ENCODE measurements at regions not wholly inside any gene's neighbourhood (a gene's known extent, or its start where the extent isn't known, plus 50 kb on each side); places are given as distances from the start of the nearest gene placed in this dataset.

- intact Hi-C loops (cut with micrococcal nuclease; ENCODE audit: unreplicated experiment), result loop anchor here (10.0 kb wide), 1 partner anchor 1863 kb away; no protein-coding TSS in a partner anchor
- no peak overlapping the region for H3K27ac ChIP-seq (ENCODE audit: low read depth, low read length, poor library complexity, severe bottlenecking)
- ChIA-PET CTCF (no interaction called here), POLR2A (ENCODE audit: low non-redundant PET) (no interaction called here)
- H3K36me3 ChIP-seq (ENCODE audit: insufficient read depth, low read length, poor library complexity, severe bottlenecking), result no peaks in the 10 kb centered on the region
- peaks cover 4% of the 10 kb centered on the region for H3K27me3 ChIP-seq (replicated peaks; ENCODE audit: insufficient read depth, low read depth, low read length, poor library complexity)
- H3K4me3 ChIP-seq (ENCODE audit: low read depth, low read length, poor library complexity, severe bottlenecking), result no peak overlapping the region
- TF ChIP-seq EZH2 (IDR thresholded peaks at IDR 0.05; ENCODE audit: borderline replicate concordance, low read depth, low read length, poor library complexity, severe bottlenecking) (no peak), CTCF (conservative IDR thresholded peaks at IDR 0.05; ENCODE audit: low read depth, low read length) (no peak)
- peaks cover 7% of the 10 kb centered on the region for H3K4me1 ChIP-seq (ENCODE audit: insufficient read depth, low read length, poor library complexity, severe bottlenecking)
- DNase-seq (ENCODE audit: low spot score), result no peak
- BruUV-seq (replicated peaks), result no TSS peak
- H3K9me3 ChIP-seq (ENCODE audit: low read depth, low read length, poor library complexity, severe bottlenecking), result no peaks in the 10 kb centered on the region
Measured at GRCh38 chr2:129927696-129928095, 51.8 kb upstream of the RAB6C start.

GRCh38 chr2:129929321-129930290, 49.9 kb upstream of the RAB6C start:
- Histone ChIP-seq H3K27ac (ENCODE audit: low read depth, low read length, poor library complexity, severe bottlenecking) (no peak overlapping the region), H3K9me3 (ENCODE audit: low read depth, low read length, poor library complexity, severe bottlenecking) (no peaks in the 10 kb centered on the region), H3K4me3 (ENCODE audit: low read depth, low read length, poor library complexity, severe bottlenecking) (no peak overlapping the region), H3K4me1 (ENCODE audit: insufficient read depth, low read length, poor library complexity, severe bottlenecking) (no peaks in the 10 kb centered on the region), H3K27me3 (replicated peaks; ENCODE audit: insufficient read depth, low read depth, low read length, poor library complexity) (peaks cover 8% of the 10 kb centered on the region), H3K36me3 (ENCODE audit: insufficient read depth, low read length, poor library complexity, severe bottlenecking) (no peaks in the 10 kb centered on the region)
- CTCF ChIA-PET, result interaction anchor here (0.6 kb wide), 1 partner anchor 249 kb away, joined by 3 read pairs; no protein-coding TSS in a partner anchor
- no TSS peak for BruUV-seq (replicated peaks)
- intact Hi-C loops (cut with micrococcal nuclease; ENCODE audit: unreplicated experiment), result loop anchor here (10.0 kb wide), 1 partner anchor 1865 kb away; no protein-coding TSS in a partner anchor
- DNase-seq (ENCODE audit: low spot score), result no peak
- POLR2A ChIA-PET (ENCODE audit: low non-redundant PET), result no interaction called here
- TF ChIP-seq CTCF (conservative IDR thresholded peaks at IDR 0.05; ENCODE audit: low read depth, low read length) (no peak), EZH2 (IDR thresholded peaks at IDR 0.05; ENCODE audit: borderline replicate concordance, low read depth, low read length, poor library complexity, severe bottlenecking) (no peak)

Data from A673 (cell line).